ENCODE measurements at regions not wholly inside any gene's neighbourhood (a gene's known extent, or its start where the extent isn't known, plus 50 kb on each side); places are given as distances from the start of the nearest gene placed in this dataset.
"Not testable (repeated sequence)": the region's sequence is repeated elsewhere in the genome, so short reads cannot be mapped to it uniquely, and the experiment has no call there.

GRCh38 chr18:5057386-5058348 lies 139.4 kb downstream of the AKAIN1 start:
- no peak overlapping the region for H3K4me3 Mint-ChIP-seq (ENCODE audit: low read depth)
- DNase-seq (ENCODE audit: low spot score): peak; percentile 23
- H3K4me1 Mint-ChIP-seq (ENCODE audit: low read depth): peaks cover 8% of the 10 kb centered on the region
- H3K36me3 Mint-ChIP-seq (ENCODE audit: low read depth): no peaks in the 10 kb centered on the region
- H3K27me3 Mint-ChIP-seq (ENCODE audit: low read depth): peaks cover 4% of the 10 kb centered on the region
- H3K27ac Mint-ChIP-seq: no peak overlapping the region
- no peaks in the 10 kb centered on the region for H3K9me3 Mint-ChIP-seq
- intact Hi-C loops (cut with micrococcal nuclease): loop anchor here (1.0 kb wide), 1 partner anchor 951 kb away; no protein-coding TSS in a partner anchor

- intact Hi-C loops (cut with micrococcal nuclease): no loop called here
- DNase-seq (ENCODE audit: low spot score): no peak
- H3K27me3 Mint-ChIP-seq (ENCODE audit: low read depth): peaks cover 1% of the 10 kb centered on the region
- H3K4me3 Mint-ChIP-seq (ENCODE audit: low read depth): no peak overlapping the region
- no peaks in the 10 kb centered on the region for H3K9me3 Mint-ChIP-seq
- no peak overlapping the region for H3K27ac Mint-ChIP-seq
- H3K36me3 Mint-ChIP-seq (ENCODE audit: low read depth): no peaks in the 10 kb centered on the region
- H3K4me1 Mint-ChIP-seq (ENCODE audit: low read depth): peaks cover 3% of the 10 kb centered on the region
Observed at GRCh38 chr18:5052491-5052890, 144.6 kb downstream of the AKAIN1 start.

- no peaks in the 10 kb centered on the region for H3K9me3 Mint-ChIP-seq
- no peak for DNase-seq (ENCODE audit: low spot score)
- no peak overlapping the region for H3K4me3 Mint-ChIP-seq (ENCODE audit: low read depth)
- H3K36me3 Mint-ChIP-seq (ENCODE audit: low read depth): no peaks in the 10 kb centered on the region
- no peak overlapping the region for H3K27ac Mint-ChIP-seq
- intact Hi-C loops (cut with micrococcal nuclease): no loop called here
- H3K27me3 Mint-ChIP-seq (ENCODE audit: low read depth): no peaks in the 10 kb centered on the region
- peaks cover 2% of the 10 kb centered on the region for H3K4me1 Mint-ChIP-seq (ENCODE audit: low read depth)
Observed at GRCh38 chr18:5051207-5051606, 145.8 kb downstream of the AKAIN1 start.

DNA sequence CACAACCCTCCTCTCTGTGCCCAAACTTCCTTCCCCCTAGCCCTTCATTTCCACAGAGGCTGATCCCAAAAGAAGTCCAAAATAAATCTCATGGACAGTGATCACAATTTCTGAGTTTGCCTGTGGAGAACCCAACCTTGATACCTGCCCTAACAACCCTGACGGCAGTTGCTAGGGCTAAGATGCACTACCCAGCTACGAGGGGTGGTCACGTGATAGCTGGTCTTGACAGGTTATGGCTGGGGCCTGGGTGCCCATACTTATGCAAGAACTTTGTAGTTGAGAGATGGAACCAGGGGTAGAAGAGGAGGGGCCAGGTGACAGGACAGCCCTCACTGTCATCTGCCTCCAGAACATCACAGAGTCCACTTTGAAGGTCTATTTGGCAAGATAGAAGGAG lies 147.9 kb downstream of the AKAIN1 start:
- intact Hi-C loops (cut with micrococcal nuclease): no loop called here
- Mint-ChIP-seq H3K4me1 (ENCODE audit: low read depth) (peaks cover 2% of the 10 kb centered on the region), H3K9me3 (no peaks in the 10 kb centered on the region), H3K27ac (no peak overlapping the region), H3K36me3 (ENCODE audit: low read depth) (no peaks in the 10 kb centered on the region), H3K27me3 (ENCODE audit: low read depth) (no peaks in the 10 kb centered on the region), H3K4me3 (ENCODE audit: low read depth) (no peak overlapping the region)
- no peak for DNase-seq (ENCODE audit: low spot score)

DNA sequence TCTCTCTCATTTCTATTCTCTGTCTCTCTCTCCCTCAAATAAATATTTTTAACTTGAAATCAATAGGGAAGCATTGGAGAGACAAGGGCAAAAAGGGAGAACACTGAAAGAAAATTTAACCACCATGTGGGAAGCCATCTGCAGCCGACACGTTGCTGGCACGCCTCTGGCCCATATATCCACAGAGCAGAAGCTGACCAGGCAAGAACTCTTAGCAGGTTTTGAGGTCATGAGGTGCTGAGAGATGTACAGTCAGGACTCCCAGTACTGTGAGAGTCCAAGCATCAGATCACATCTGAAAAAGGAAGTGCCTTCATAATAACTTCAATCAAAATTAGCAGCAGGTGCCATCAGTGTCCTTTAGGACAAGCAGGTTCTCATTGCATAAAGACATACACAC lies 156.6 kb downstream of the AKAIN1 start:
- Mint-ChIP-seq H3K4me3 (ENCODE audit: low read depth) (no peak overlapping the region), H3K27me3 (ENCODE audit: low read depth) (no peaks in the 10 kb centered on the region), H3K4me1 (ENCODE audit: low read depth) (no peaks in the 10 kb centered on the region), H3K27ac (no peak overlapping the region), H3K9me3 (no peaks in the 10 kb centered on the region), H3K36me3 (ENCODE audit: low read depth) (no peaks in the 10 kb centered on the region)
- no peak for DNase-seq (ENCODE audit: low spot score)
- intact Hi-C loops (cut with micrococcal nuclease): no loop called here

- H3K36me3 Mint-ChIP-seq (ENCODE audit: low read depth): no peaks in the 10 kb centered on the region
- H3K4me3 Mint-ChIP-seq (ENCODE audit: low read depth): no peak overlapping the region
- intact Hi-C loops (cut with micrococcal nuclease): no loop called here
- DNase-seq (ENCODE audit: low spot score): no peak
- H3K27ac Mint-ChIP-seq: no peak overlapping the region
- no peaks in the 10 kb centered on the region for H3K27me3 Mint-ChIP-seq (ENCODE audit: low read depth)
- H3K9me3 Mint-ChIP-seq: peaks cover 14% of the 10 kb centered on the region
- no peaks in the 10 kb centered on the region for H3K4me1 Mint-ChIP-seq (ENCODE audit: low read depth)
Observed at GRCh38 chr18:5036523-5036922, 160.5 kb downstream of the AKAIN1 start.

- intact Hi-C loops (cut with micrococcal nuclease): no loop called here
- Mint-ChIP-seq H3K27ac (no peak overlapping the region), H3K4me3 (ENCODE audit: low read depth) (no peak overlapping the region), H3K4me1 (ENCODE audit: low read depth) (no peaks in the 10 kb centered on the region), H3K36me3 (ENCODE audit: low read depth) (no peaks in the 10 kb centered on the region), H3K27me3 (ENCODE audit: low read depth) (no peaks in the 10 kb centered on the region), H3K9me3 (peaks cover 14% of the 10 kb centered on the region)
- DNase-seq (ENCODE audit: low spot score): no peak
Observed at GRCh38 chr18:5031216-5031615, 165.8 kb downstream of the AKAIN1 start.

- DNase-seq (ENCODE audit: low spot score): no peak
- Mint-ChIP-seq H3K4me1 (ENCODE audit: low read depth) (no peaks in the 10 kb centered on the region), H3K27me3 (ENCODE audit: low read depth) (no peaks in the 10 kb centered on the region), H3K36me3 (ENCODE audit: low read depth) (no peaks in the 10 kb centered on the region), H3K27ac (no peak overlapping the region), H3K9me3 (peaks cover 14% of the 10 kb centered on the region), H3K4me3 (ENCODE audit: low read depth) (no peak overlapping the region)
- intact Hi-C loops (cut with micrococcal nuclease): no loop called here
Observed at GRCh38 chr18:5030636-5031035, 166.4 kb downstream of the AKAIN1 start.

- intact Hi-C loops (cut with micrococcal nuclease): no loop called here
- Mint-ChIP-seq H3K27ac (no peak overlapping the region), H3K4me3 (ENCODE audit: low read depth) (no peak overlapping the region), H3K9me3 (peaks cover 10% of the 10 kb centered on the region), H3K4me1 (ENCODE audit: low read depth) (no peaks in the 10 kb centered on the region), H3K36me3 (ENCODE audit: low read depth) (no peaks in the 10 kb centered on the region), H3K27me3 (ENCODE audit: low read depth) (no peaks in the 10 kb centered on the region)
- DNase-seq (ENCODE audit: low spot score): no peak
Observed at GRCh38 chr18:5029592-5029991, 167.5 kb downstream of the AKAIN1 start.

- no peaks in the 10 kb centered on the region for H3K9me3 Mint-ChIP-seq
- no peak overlapping the region for H3K27ac Mint-ChIP-seq
- intact Hi-C loops (cut with micrococcal nuclease): no loop called here
- H3K4me3 Mint-ChIP-seq (ENCODE audit: low read depth): no peak overlapping the region
- H3K36me3 Mint-ChIP-seq (ENCODE audit: low read depth): no peaks in the 10 kb centered on the region
- no peaks in the 10 kb centered on the region for H3K27me3 Mint-ChIP-seq (ENCODE audit: low read depth)
- DNase-seq (ENCODE audit: low spot score): no peak
- no peaks in the 10 kb centered on the region for H3K4me1 Mint-ChIP-seq (ENCODE audit: low read depth)
Observed at GRCh38 chr18:5024741-5025140, 172.3 kb downstream of the AKAIN1 start.

DNA sequence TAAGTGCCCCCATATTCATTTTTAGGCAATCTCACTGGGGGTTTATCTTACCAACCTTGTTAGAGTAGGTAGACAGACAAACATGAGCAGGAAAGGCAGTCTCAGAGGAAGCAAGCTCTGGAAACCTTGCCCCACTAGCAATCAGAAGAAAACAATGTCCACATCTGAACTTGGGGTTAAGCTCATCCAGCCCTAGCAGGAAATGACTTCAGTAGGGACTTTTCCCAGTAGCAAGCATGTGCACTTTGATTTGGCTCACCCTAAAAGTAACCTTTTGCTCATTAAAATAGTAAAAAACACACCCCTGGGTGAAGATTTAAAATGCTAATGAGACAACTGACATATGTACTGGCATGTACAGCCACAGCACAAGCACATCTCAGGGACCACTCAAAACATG lies 175.5 kb downstream of the AKAIN1 start:
- Mint-ChIP-seq H3K4me1 (ENCODE audit: low read depth) (no peaks in the 10 kb centered on the region), H3K36me3 (ENCODE audit: low read depth) (no peaks in the 10 kb centered on the region), H3K9me3 (no peaks in the 10 kb centered on the region), H3K27me3 (ENCODE audit: low read depth) (no peaks in the 10 kb centered on the region), H3K27ac (no peak overlapping the region), H3K4me3 (ENCODE audit: low read depth) (no peak overlapping the region)
- intact Hi-C loops (cut with micrococcal nuclease): no loop called here
- no peak for DNase-seq (ENCODE audit: low spot score)

DNA sequence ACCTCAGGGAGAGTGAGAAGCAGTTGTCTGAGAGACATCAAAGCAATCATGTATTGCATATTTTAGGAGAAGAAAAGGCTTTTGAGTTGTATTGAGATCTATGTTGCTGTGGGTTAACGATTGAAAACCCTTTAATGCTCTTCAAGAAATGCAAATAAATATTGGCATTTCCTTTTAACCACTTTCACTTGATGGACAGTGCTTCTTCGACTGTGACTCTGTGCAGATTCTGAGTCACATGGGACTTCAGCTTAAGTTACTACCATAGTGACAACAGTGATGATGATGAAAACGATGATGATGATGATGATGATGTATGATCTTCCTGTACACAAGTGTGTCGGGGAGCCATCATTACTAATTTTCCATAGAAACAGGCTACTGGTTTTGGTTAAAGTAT lies 181.8 kb downstream of the AKAIN1 start:
- no peaks in the 10 kb centered on the region for H3K36me3 Mint-ChIP-seq (ENCODE audit: low read depth)
- H3K27ac Mint-ChIP-seq: no peak overlapping the region
- H3K4me3 Mint-ChIP-seq (ENCODE audit: low read depth): no peak overlapping the region

DNA sequence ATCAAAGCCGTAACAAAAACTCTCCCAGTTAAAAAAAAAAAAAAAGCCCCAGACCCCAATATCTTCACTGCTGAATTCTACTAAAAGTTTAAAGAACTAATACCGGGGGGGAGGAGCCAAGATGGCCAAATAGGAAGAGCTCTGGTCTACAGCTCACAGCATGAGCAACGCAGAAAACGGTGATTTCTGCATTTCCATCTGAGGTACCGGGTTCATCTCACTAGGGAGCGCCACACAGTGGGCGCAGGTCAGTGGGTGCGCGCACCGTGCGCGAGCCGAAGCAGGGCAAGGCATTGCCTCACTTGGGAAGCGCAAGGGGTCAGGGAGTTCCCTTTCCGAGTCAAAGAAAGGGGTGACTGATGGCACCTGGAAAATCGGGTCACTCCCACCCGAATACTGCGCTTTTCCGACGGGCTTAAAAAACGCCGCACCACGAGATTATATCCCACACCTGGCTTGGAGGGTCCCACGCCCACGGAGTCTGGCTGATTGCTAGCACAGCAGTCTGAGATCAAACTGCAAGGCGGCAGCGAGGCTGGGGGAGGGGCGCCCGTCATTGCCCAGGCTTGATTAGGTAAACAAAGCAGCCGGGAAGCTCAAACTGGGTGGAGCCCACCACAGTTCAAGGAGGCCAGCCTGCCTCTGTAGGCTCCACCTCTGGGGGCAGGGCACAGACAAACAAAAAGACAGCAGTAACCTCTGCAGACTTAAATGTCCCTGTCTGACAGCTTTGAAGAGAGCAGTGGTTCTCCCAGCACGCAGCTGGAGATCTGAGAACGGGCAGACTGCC lies 192.8 kb downstream of the AKAIN1 start:
- H3K36me3 Mint-ChIP-seq (ENCODE audit: low read depth); intact Hi-C loops (cut with micrococcal nuclease); H3K4me3 Mint-ChIP-seq (ENCODE audit: low read depth); H3K9me3 Mint-ChIP-seq; DNase-seq (ENCODE audit: low spot score); H3K4me1 Mint-ChIP-seq (ENCODE audit: low read depth); H3K27me3 Mint-ChIP-seq (ENCODE audit: low read depth); H3K27ac Mint-ChIP-seq: not testable (repeated sequence)

More for the DNA sequence above, 181.8 kb downstream of the AKAIN1 start:
- DNase-seq (ENCODE audit: low spot score): no peak
- Mint-ChIP-seq H3K9me3 (peaks cover 4% of the 10 kb centered on the region), H3K4me1 (ENCODE audit: low read depth) (no peaks in the 10 kb centered on the region), H3K27me3 (ENCODE audit: low read depth) (no peaks in the 10 kb centered on the region)
- intact Hi-C loops (cut with micrococcal nuclease): no loop called here
